H1 (cell line): ENCODE measurements at regions not wholly inside any gene's neighbourhood (a gene's known extent, or its start where the extent isn't known, plus 50 kb on each side); places are given as distances from the start of the nearest gene placed in this dataset.

Experiments used
- CTCF ChIA-PET: fragments of 300-600 bp; sonication (Branson Sonifier 250); formaldehyde crosslinking; loops from one replicate; lab custom pipeline; 2021; ENCODE audit not compliant: partially characterized antibody; lab: Charles Lee
- POLR2A ChIA-PET: fragments of 300-600 bp; sonication (Branson Sonifier 250); formaldehyde crosslinking; loops from one replicate; lab custom pipeline; 2021; ENCODE audit warnings: inconsistent platforms; ENCODE audit not compliant: partially characterized antibody; lab: Charles Lee
- DNase-seq, 2 experiments: peaks; one replicate each; pipeline versions ENCODE4 v3.0.0 to v3.0.0-alpha.2; 2010 to 2022; ENCODE audit warnings: low spot score in 2 of 2, low read depth in 1 of 2, mixed read lengths in 1 of 2
- FAIRE-seq: peaks from 2 replicates; lab custom pipeline; 2011; peaks lifted over from hg19 to GRCh38; lab: Jason Lieb, UNC
- H2AFZ ChIP-seq: 2 replicates; pipeline ENCODE4 v1.8.1; 2012; ENCODE audit warnings: low read length, inconsistent platforms
- H2AK5ac ChIP-seq: 2 replicates; pipeline ENCODE4 v1.6.1; 2013; ENCODE audit warnings: low read depth, low read length
- H2BK120ac ChIP-seq: replicated peaks from 2 replicates; pipeline ENCODE3; 2013; ENCODE audit warnings: low read depth, low read length, inconsistent platforms
- H2BK12ac ChIP-seq: 2 replicates; pipeline ENCODE4 v1.6.1; 2013; ENCODE audit warnings: low read depth, low read length
- H2BK15ac ChIP-seq: 2 replicates; pipeline ENCODE4 v1.6.1; 2013; ENCODE audit warnings: low read length
- H2BK20ac ChIP-seq: 2 replicates; pipeline ENCODE4 v1.6.1; 2013; ENCODE audit warnings: low read length
- H2BK5ac ChIP-seq: 2 replicates; pipeline ENCODE4 v1.6.1; 2013; ENCODE audit warnings: low read depth, low read length
- H3K14ac ChIP-seq: 2 replicates; pipeline ENCODE4 v1.6.1; 2013; ENCODE audit warnings: inconsistent platforms; ENCODE audit not compliant: insufficient read length
- H3K18ac ChIP-seq: 2 replicates; pipeline ENCODE4 v1.6.1; 2013; ENCODE audit warnings: low read length; ENCODE audit errors: extremely low read depth
- H3K23ac ChIP-seq: 2 replicates; pipeline ENCODE4 v1.6.1; 2013; ENCODE audit warnings: inconsistent platforms; ENCODE audit not compliant: insufficient read length
- H3K23me2 ChIP-seq: 2 replicates; pipeline ENCODE4 v1.6.1; 2013; ENCODE audit warnings: low read depth, low read length
- H3K27ac ChIP-seq: 2 replicates; pipeline ENCODE4 v1.6.1; 2011; ENCODE audit warnings: low read depth, low read length, inconsistent platforms
- H3K27me3 ChIP-seq, 4 experiments: replicated peaks in 1 of 4; 1 replicate in 1 of 4; 2 replicates in 3 of 4; pipeline versions ENCODE4 v1.6.1 to v1.8.1; 2011 to 2013; ENCODE audit warnings: low read length in 3 of 4, mild to moderate bottlenecking in 3 of 4, inconsistent platforms in 2 of 4, mixed read lengths in 2 of 4, moderate library complexity in 1 of 4; ENCODE audit not compliant: control insufficient read depth in 3 of 4, insufficient read depth in 3 of 4; ENCODE audit errors: extremely low read depth in 1 of 4
- H3K36me3 ChIP-seq, 4 experiments: 2 replicates each; pipeline versions ENCODE4 v1.6.1 to v1.8.1; 2011 to 2013; ENCODE audit warnings: mild to moderate bottlenecking in 4 of 4, low read length in 3 of 4, moderate library complexity in 2 of 4, control low read depth in 1 of 4, inconsistent platforms in 1 of 4; ENCODE audit not compliant: insufficient read depth in 4 of 4, control insufficient read depth in 2 of 4
- H3K4ac ChIP-seq: replicated peaks from 2 replicates; pipeline ENCODE3; 2013; ENCODE audit warnings: low read length, low read depth, mixed read lengths, inconsistent platforms; ENCODE audit not compliant: insufficient read length
- H3K4me1 ChIP-seq, 4 experiments: replicated peaks in 1 of 4; 1 replicate in 1 of 4; 2 replicates in 3 of 4; pipeline versions ENCODE4 v1.6.1 to v1.8.1; 2011 to 2013; ENCODE audit warnings: low read length in 3 of 4, inconsistent platforms in 2 of 4, mixed read lengths in 1 of 4; ENCODE audit not compliant: insufficient read depth in 4 of 4, control insufficient read depth in 3 of 4
- H3K4me2 ChIP-seq, 2 experiments: 2 replicates each; pipeline versions ENCODE4 v1.6.1 to v1.8.1; 2011 to 2013; ENCODE audit warnings: low read depth in 2 of 2, low read length in 2 of 2, control low read depth in 1 of 2, inconsistent platforms in 1 of 2, mild to moderate bottlenecking in 1 of 2; ENCODE audit not compliant: insufficient read depth in 1 of 2
- H3K4me3 ChIP-seq, 4 experiments: fragments of 200-600, 300-600 bp in 1 of 4; sonication (generic), shearing (Covaris generic), sonication (Bioruptor Twin) in 1 of 4; 2 replicates each; pipeline versions ENCODE4 v1.5.1 to v1.8.1; 2011 to 2016; ENCODE audit warnings: low read length in 4 of 4, low read depth in 3 of 4, control low read depth in 2 of 4, inconsistent platforms in 2 of 4, mild to moderate bottlenecking in 2 of 4, mixed read lengths in 1 of 4, moderate library complexity in 1 of 4; ENCODE audit not compliant: insufficient read depth in 2 of 4; ENCODE audit errors: extremely low read depth in 1 of 4
- H3K56ac ChIP-seq: replicated peaks from 2 replicates; pipeline ENCODE3; 2013; ENCODE audit warnings: low read depth, mild to moderate bottlenecking, mixed read lengths, low read length, inconsistent platforms; ENCODE audit not compliant: insufficient read length
- H3K79me1 ChIP-seq: 2 replicates; pipeline ENCODE4 v1.6.1; 2013; ENCODE audit warnings: low read depth, low read length, control low read depth
- H3K79me2 ChIP-seq, 2 experiments: 2 replicates each; pipeline versions ENCODE4 v1.6.1 to v1.8.1; 2012 to 2013; ENCODE audit warnings: low read length in 2 of 2, mild to moderate bottlenecking in 2 of 2, inconsistent platforms in 1 of 2; ENCODE audit not compliant: insufficient read depth in 2 of 2, control insufficient read depth in 1 of 2
- H3K9ac ChIP-seq, 4 experiments: replicated peaks in 1 of 4; 1 replicate in 1 of 4; 2 replicates in 3 of 4; pipeline versions ENCODE4 v1.6.1 to v1.8.1; 2011 to 2013; ENCODE audit warnings: low read depth in 3 of 4, low read length in 3 of 4, control low read depth in 2 of 4, mild to moderate bottlenecking in 2 of 4, moderate library complexity in 2 of 4, inconsistent platforms in 1 of 4; ENCODE audit errors: extremely low read depth in 1 of 4
- H3K9me3 ChIP-seq, 2 experiments: 2 replicates each; pipeline versions ENCODE4 v1.6.1 to v1.8.1; 2012 to 2013; ENCODE audit warnings: mild to moderate bottlenecking in 2 of 2, moderate library complexity in 2 of 2, control low read depth in 1 of 2, inconsistent platforms in 1 of 2, low read depth in 1 of 2, low read length in 1 of 2, mixed read lengths in 1 of 2; ENCODE audit not compliant: insufficient read depth in 2 of 2
- H4K20me1 ChIP-seq, 2 experiments: replicated peaks in 1 of 2; 2 replicates each; pipeline versions ENCODE3 to v1.8.1; 2011 to 2013; ENCODE audit warnings: inconsistent platforms in 2 of 2, low read length in 2 of 2, mild to moderate bottlenecking in 1 of 2; ENCODE audit not compliant: insufficient read depth in 2 of 2, control insufficient read depth in 1 of 2
- H4K5ac ChIP-seq: 2 replicates; pipeline ENCODE4 v1.6.1; 2013; ENCODE audit warnings: low read length, low read depth, mixed read lengths, inconsistent platforms; ENCODE audit not compliant: insufficient read length
- H4K8ac ChIP-seq: 2 replicates; pipeline ENCODE4 v1.8.0; 2013; ENCODE audit warnings: mild to moderate bottlenecking, moderate library complexity, low read length, inconsistent platforms; ENCODE audit not compliant: insufficient read depth; ENCODE audit errors: extremely low read depth
- H4K91ac ChIP-seq: replicated peaks from 2 replicates; pipeline ENCODE3; 2013; ENCODE audit warnings: low read length, mixed read lengths, inconsistent platforms; ENCODE audit not compliant: insufficient read length
- CHD1 ChIP-seq: IDR thresholded peaks from 2 replicates; pipeline ENCODE4 v1.6.1; 2012; ENCODE audit warnings: low read depth, low read length, improper control_type of control experiment
- FOSL1 ChIP-seq: IDR thresholded peaks from 2 replicates; pipeline ENCODE4 v1.6.1; 2011; ENCODE audit warnings: mild to moderate bottlenecking, low read depth, low read length, moderate library complexity; ENCODE audit not compliant: insufficient read depth
- MAX ChIP-seq: IDR thresholded peaks from 2 replicates; pipeline ENCODE4 v1.6.1; 2012; ENCODE audit warnings: inconsistent platforms
- NRF1 ChIP-seq: IDR thresholded peaks from 2 replicates; pipeline ENCODE4 v1.6.1; 2011; ENCODE audit warnings: mild to moderate bottlenecking, low read depth, low read length, improper control_type of control experiment
- SRF ChIP-seq: IDR thresholded peaks from 2 replicates; pipeline ENCODE4 v1.6.1; 2011; ENCODE audit warnings: mild to moderate bottlenecking, low read depth, low read length, moderate library complexity
- SUZ12 ChIP-seq: fragments of 200-600 bp; sonication (generic); IDR thresholded peaks from 2 replicates; pipeline ENCODE4 v1.6.1; 2012; ENCODE audit warnings: mild to moderate bottlenecking, inconsistent platforms, low read length, moderate library complexity, mixed read lengths
- TEAD4 ChIP-seq: IDR thresholded peaks from 2 replicates; pipeline ENCODE4 v1.6.1; 2012; ENCODE audit warnings: low read depth, low read length, inconsistent platforms, mixed read lengths
- USF2 ChIP-seq: IDR thresholded peaks from 2 replicates; pipeline ENCODE4 v1.6.1; 2011; ENCODE audit warnings: low read length, improper control_type of control experiment
- WGBS, 2 experiments: shearing (Covaris generic) in 1 of 2; methylation state at CpG; one replicate each; pipeline versions ENCODE4 v1.1.6 to v1.1.7; 2013 to 2015; ENCODE audit warnings: low lambda C conversion rate in 2 of 2, mixed read lengths in 2 of 2, inconsistent platforms in 1 of 2, low coverage in 1 of 2, missing lambda C conversion rate in 1 of 2; ENCODE audit not compliant: insufficient replicate concordance in 2 of 2, insufficient coverage in 1 of 2, insufficient read length in 1 of 2; ENCODE audit errors: extremely low coverage in 1 of 2, missing lambda C conversion rate in 1 of 2; 5-methylcytosine and 5-hydroxymethylcytosine counted together

GRCh38 chr14:48723841-48724495 lies 862.2 kb downstream of the RPS29 start:
- Histone ChIP-seq H2BK15ac (no peak overlapping the region), H3K18ac (no peak overlapping the region), H3K4ac (no peak overlapping the region), H2AK5ac (no peak overlapping the region), H2AFZ (no peak overlapping the region; the same call in 1 of the 2 replicates), H3K27ac (no peak overlapping the region), H2BK20ac (no peak overlapping the region), H3K79me2 (no peaks in the 10 kb centered on the region), H2BK120ac (no peak overlapping the region), H3K9ac (no peak overlapping the region), H3K9me3 (no peaks in the 10 kb centered on the region), H3K23ac (no peak overlapping the region), H4K20me1 (no peaks in the 10 kb centered on the region), H4K91ac (no peak overlapping the region), H3K27me3 (no peaks in the 10 kb centered on the region), H3K23me2 (no peaks in the 10 kb centered on the region), H3K79me1 (no peaks in the 10 kb centered on the region), H3K4me2 (no peak overlapping the region), H3K4me1 (no peaks in the 10 kb centered on the region), H3K4me3 (no peak overlapping the region), H3K14ac (no peak overlapping the region), H2BK5ac (no peak overlapping the region), H3K36me3 (no peaks in the 10 kb centered on the region), H4K5ac (no peak overlapping the region), H4K8ac (no peak overlapping the region), H2BK12ac (no peak overlapping the region), H3K56ac (no peak overlapping the region)
- DNase-seq: no peak
- no peak for TF ChIP-seq SUZ12
- no peak for TF ChIP-seq SRF
- TF ChIP-seq NRF1: no peak
- no peak for TF ChIP-seq CHD1
- no peak for TF ChIP-seq MAX
- no peak for TF ChIP-seq FOSL1
- TF ChIP-seq TEAD4: no peak
- no peak for TF ChIP-seq USF2
- 52% methylated on average over 1 of the region's 1 CpG; no CpG with 5 or more reads in 1 of the 2 experiments for WGBS, 2 experiments
- CTCF ChIA-PET: no interaction called here
- POLR2A ChIA-PET: no interaction called here
- no peak for FAIRE-seq
